Ascending aorta (tissue), 2 donors: ENCODE measurements at regions not wholly inside any gene's neighbourhood (a gene's known extent, or its start where the extent isn't known, plus 50 kb on each side); places are given as distances from the start of the nearest gene placed in this dataset.

Experiments
- DNase-seq, 2 donors: peaks; one replicate each; pipeline ENCODE4 v3.0.0-alpha.2; 2019; ENCODE audit warnings: low spot score in 2 of 2
- H3K27ac ChIP-seq, 2 donors: fragments of 200-600 bp; sonication (generic); one replicate each; pipeline ENCODE4 v1.5.1; 2016 to 2017; ENCODE audit warnings: mild to moderate bottlenecking in 1 of 2
- H3K27me3 ChIP-seq: fragments of 200-600 bp; sonication (generic); one replicate; pipeline ENCODE4 v1.5.1; 2017
- H3K36me3 ChIP-seq, 2 donors: fragments of 200-600 bp; sonication (generic); one replicate each; pipeline ENCODE4 v1.5.1; 2016
- H3K4me1 ChIP-seq, 2 donors: fragments of 200-600 bp; sonication (generic); one replicate each; pipeline ENCODE4 v1.5.1; 2016 to 2017; ENCODE audit warnings: mild to moderate bottlenecking in 1 of 2
- H3K4me3 ChIP-seq, 2 donors: fragments of 200-600 bp; sonication (generic); one replicate each; pipeline ENCODE4 v1.5.1; 2016 to 2017; ENCODE audit warnings: mild to moderate bottlenecking in 1 of 2
- H3K9me3 ChIP-seq, 2 donors: fragments of 200-600 bp; sonication (generic); one replicate each; pipeline ENCODE4 v1.5.1; 2016
- intact Hi-C: fragments of 100-400 bp; cut with DNase I; formaldehyde crosslinking; loops from one replicate; pipeline ENCODE4 v1.15.1; 2023
- TF ChIP-seq, protein P1 (sequence below), 3 experiments: fragments of 200-600 bp in 2 of 3; fragments of 450-650 bp in 1 of 3; sonication (generic) in 2 of 3; IDR thresholded peaks; one replicate each; pipeline ENCODE4 v1.5.1; 2016 to 2019; ENCODE audit warnings: antibody characterized with exemption in 3 of 3, mild to moderate bottlenecking in 1 of 3, moderate library complexity in 1 of 3

DNA sequence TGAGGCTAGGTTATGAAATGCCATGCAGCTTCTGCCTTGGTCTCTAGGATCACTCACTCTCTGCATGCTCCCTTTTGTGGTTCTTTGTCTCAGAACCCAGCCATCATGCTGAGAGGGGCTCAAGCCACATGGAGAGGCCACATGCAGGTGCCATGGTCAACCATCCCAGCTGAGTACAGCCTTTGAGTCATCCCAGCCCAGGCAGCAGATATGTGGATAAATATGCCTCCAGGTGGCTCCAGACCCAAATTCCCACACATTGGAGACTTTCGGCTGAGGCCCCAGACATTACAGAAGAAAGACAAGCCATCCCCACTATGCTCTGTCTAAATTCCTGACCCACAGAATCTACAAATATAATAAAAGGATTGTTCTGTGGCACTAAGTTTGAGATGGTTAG, 102.0 kb downstream of the LHX9 start:
- Histone ChIP-seq H3K27me3 (no peaks in the 10 kb centered on the region), H3K27ac (no peak overlapping the region), H3K4me1 (no peaks in the 10 kb centered on the region), H3K36me3 (no peaks in the 10 kb centered on the region), H3K9me3 (no peaks in the 10 kb centered on the region), H3K4me3 (no peak overlapping the region)
- no peak for DNase-seq
- TF ChIP-seq, protein P1, sequence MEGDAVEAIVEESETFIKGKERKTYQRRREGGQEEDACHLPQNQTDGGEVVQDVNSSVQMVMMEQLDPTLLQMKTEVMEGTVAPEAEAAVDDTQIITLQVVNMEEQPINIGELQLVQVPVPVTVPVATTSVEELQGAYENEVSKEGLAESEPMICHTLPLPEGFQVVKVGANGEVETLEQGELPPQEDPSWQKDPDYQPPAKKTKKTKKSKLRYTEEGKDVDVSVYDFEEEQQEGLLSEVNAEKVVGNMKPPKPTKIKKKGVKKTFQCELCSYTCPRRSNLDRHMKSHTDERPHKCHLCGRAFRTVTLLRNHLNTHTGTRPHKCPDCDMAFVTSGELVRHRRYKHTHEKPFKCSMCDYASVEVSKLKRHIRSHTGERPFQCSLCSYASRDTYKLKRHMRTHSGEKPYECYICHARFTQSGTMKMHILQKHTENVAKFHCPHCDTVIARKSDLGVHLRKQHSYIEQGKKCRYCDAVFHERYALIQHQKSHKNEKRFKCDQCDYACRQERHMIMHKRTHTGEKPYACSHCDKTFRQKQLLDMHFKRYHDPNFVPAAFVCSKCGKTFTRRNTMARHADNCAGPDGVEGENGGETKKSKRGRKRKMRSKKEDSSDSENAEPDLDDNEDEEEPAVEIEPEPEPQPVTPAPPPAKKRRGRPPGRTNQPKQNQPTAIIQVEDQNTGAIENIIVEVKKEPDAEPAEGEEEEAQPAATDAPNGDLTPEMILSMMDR (IDR thresholded peaks at IDR 0.05), result no peak
- intact Hi-C loops, result no loop called here

DNA sequence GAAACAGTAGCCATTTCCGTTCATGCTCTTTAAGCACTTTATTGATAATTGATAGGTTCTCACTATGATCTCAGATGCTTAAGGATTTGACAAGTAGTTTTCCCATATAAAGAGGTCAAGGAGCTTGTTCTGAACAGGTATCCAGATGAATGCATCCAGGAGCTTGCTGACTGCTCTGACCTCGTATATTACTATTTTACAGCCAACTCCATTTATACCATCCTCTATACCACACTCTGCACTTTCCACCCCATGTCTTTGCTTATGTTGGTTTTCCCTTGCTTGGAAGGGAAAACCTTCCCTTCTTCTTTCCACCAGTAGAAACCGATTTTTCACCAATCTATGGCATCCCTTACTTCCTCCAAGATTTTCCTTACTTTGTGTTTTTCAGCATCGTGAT, 107.2 kb downstream of the LHX9 start:
- H3K36me3 ChIP-seq, result no peaks in the 10 kb centered on the region
- DNase-seq, result no peak
- no peaks in the 10 kb centered on the region for H3K4me1 ChIP-seq
- H3K4me3 ChIP-seq, result no peak overlapping the region
- H3K27ac ChIP-seq, result no peak overlapping the region
- H3K27me3 ChIP-seq, result no peaks in the 10 kb centered on the region
- no peaks in the 10 kb centered on the region for H3K9me3 ChIP-seq
- TF ChIP-seq, protein P1 (IDR thresholded peaks at IDR 0.05), result no peak
- intact Hi-C loops, result no loop called here

DNA sequence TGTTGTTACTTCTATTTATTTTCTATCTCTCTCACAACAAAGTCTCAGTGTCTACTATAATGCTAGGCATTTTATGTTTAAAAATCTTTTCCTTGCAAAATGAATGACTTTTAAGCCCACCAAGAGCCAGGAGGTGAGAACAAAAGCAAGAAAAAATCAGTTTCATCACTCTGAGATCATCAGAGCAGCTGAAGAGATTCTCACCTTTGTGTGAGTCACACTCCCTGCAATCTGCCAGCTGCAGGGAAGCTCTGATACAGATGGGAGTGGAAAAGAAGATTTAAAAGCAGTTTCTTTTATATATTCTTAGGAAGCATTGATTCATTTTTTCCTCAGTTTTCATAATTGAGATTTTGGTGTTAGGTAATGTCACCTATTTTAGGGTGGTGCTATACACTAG, 107.6 kb downstream of the LHX9 start:
- H3K27ac ChIP-seq, result no peak overlapping the region
- no peaks in the 10 kb centered on the region for H3K9me3 ChIP-seq
- H3K27me3 ChIP-seq, result no peaks in the 10 kb centered on the region
- H3K4me3 ChIP-seq, result no peak overlapping the region
- intact Hi-C loops, result no loop called here
- no peaks in the 10 kb centered on the region for H3K4me1 ChIP-seq
- no peaks in the 10 kb centered on the region for H3K36me3 ChIP-seq
- TF ChIP-seq, protein P1 (IDR thresholded peaks at IDR 0.05), result no peak
- no peak for DNase-seq

DNA sequence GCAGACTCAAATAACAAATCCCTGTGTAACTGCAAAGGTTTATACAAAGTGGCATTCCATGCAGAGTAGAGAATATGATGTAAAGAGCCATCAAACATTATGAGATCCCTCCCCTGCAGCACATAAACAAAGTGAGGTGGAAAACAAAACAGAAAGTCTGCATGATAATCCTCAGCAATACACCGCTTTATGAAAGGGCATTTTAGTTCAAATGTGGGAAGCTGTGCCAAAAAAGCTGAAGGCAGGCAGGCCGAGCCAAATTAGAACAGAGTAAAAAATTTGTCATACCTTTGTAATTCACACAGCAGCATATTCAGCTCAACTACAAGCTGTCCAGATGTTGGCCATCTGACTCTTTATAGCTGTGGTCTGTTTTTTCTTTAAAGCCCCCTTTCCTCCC, 113.5 kb downstream of the LHX9 start:
- Histone ChIP-seq H3K27ac (no peak overlapping the region), H3K9me3 (no peaks in the 10 kb centered on the region), H3K4me3 (no peak overlapping the region), H3K27me3 (no peaks in the 10 kb centered on the region), H3K36me3 (no peaks in the 10 kb centered on the region), H3K4me1 (no peaks in the 10 kb centered on the region)
- intact Hi-C loops, result no loop called here
- TF ChIP-seq, protein P1 (IDR thresholded peaks at IDR 0.05), result no peak
- DNase-seq, result no peak

DNA sequence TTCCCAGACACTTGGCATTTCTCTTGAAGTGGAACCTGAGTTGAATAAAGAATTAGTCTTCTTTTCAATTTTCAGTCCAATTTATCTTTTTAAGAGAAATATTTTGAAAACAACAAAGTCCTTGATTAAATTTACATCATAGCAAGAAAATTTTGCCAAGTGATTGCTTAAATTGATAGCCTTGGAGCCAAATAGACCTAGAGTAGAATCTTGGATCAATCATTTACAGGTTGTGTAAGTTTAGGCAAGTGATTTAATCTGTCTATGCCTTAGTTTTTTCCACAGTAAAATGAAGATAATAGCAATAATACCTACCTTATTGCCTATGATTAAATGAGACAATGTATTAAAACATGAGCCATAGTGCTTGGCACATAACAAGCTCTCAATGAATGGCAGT, 113.9 kb downstream of the LHX9 start:
- Histone ChIP-seq H3K36me3 (no peaks in the 10 kb centered on the region), H3K9me3 (no peaks in the 10 kb centered on the region), H3K27ac (no peak overlapping the region), H3K4me3 (no peak overlapping the region), H3K27me3 (no peaks in the 10 kb centered on the region), H3K4me1 (no peaks in the 10 kb centered on the region)
- DNase-seq, result no peak
- intact Hi-C loops, result no loop called here
- TF ChIP-seq, protein P1 (IDR thresholded peaks at IDR 0.05), result no peak

DNA sequence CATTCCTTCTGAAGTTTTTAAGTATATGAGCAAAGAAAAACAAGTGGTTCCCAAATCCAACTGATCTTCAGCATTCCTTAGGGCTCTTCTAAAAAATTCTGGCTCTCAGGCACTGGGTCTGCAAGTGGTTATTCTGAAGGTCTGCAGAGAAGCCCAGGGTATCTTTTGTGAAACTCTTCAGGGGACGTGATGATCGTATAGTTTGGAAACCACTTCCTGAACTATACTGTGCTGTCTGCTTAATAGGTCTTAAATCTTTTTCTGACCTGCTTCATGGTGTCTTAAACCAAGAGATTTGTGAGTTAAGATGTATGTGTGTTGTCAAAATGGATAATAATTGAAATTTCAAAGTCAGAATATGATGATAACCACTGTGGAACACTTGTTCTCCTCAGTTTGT, 115.5 kb downstream of the LHX9 start:
- no peaks in the 10 kb centered on the region for H3K27me3 ChIP-seq
- H3K4me1 ChIP-seq, result no peaks in the 10 kb centered on the region
- no peak overlapping the region for H3K27ac ChIP-seq
- no peak for DNase-seq
- TF ChIP-seq, protein P1 (IDR thresholded peaks at IDR 0.05), result no peak
- no peak overlapping the region for H3K4me3 ChIP-seq
- H3K9me3 ChIP-seq, result no peaks in the 10 kb centered on the region
- intact Hi-C loops, result no loop called here
- no peaks in the 10 kb centered on the region for H3K36me3 ChIP-seq
